ENCODE measurements at regions not wholly inside any gene's neighbourhood (a gene's known extent, or its start where the extent isn't known, plus 50 kb on each side); places are given as distances from the start of the nearest gene placed in this dataset.
A peak's percentile ranks its signal among the peaks of the same experiment; 100 is the strongest.

DNA sequence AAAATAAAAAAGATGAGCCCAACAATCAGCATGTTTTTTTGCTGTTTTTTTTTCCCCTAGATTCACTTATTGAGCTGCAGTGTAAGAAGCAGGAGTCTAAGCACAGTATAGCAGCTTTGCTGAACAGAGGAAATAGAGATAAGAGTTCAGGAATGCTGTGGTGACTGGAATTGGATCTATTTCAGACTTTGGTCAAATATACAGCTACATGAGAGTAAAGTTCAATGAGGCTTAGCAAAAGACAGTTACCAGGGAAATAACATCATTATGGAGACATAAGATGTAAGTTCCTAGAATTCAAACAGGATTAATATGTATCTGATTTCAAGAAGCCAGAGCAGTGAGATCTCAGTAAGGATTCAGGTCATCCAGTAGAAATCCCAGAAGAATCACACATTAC, 613.0 kb downstream of the RPS29 start:
- peaks cover 2% of the 10 kb centered on the region for H3K9me3 Mint-ChIP-seq
- intact Hi-C loops (cut with micrococcal nuclease), result loop anchor here (10.0 kb wide), 1 partner anchor 68 kb away; no protein-coding TSS in a partner anchor
- H3K27me3 Mint-ChIP-seq (ENCODE audit: low read depth), result no peaks in the 10 kb centered on the region
- peaks cover 9% of the 10 kb centered on the region for H3K4me1 Mint-ChIP-seq (ENCODE audit: low read depth)
- no peak overlapping the region for H3K27ac Mint-ChIP-seq
- no peak overlapping the region for H3K4me3 Mint-ChIP-seq (ENCODE audit: low read depth)
- DNase-seq (ENCODE audit: low spot score), result no peak
- H3K36me3 Mint-ChIP-seq (ENCODE audit: low read depth), result no peaks in the 10 kb centered on the region

- no peak for DNase-seq (ENCODE audit: low spot score)
- H3K27me3 Mint-ChIP-seq (ENCODE audit: low read depth), result no peaks in the 10 kb centered on the region
- H3K4me1 Mint-ChIP-seq (ENCODE audit: low read depth), result peaks cover 11% of the 10 kb centered on the region
- H3K9me3 Mint-ChIP-seq, result peaks cover 2% of the 10 kb centered on the region
- no peak overlapping the region for H3K4me3 Mint-ChIP-seq (ENCODE audit: low read depth)
- H3K36me3 Mint-ChIP-seq (ENCODE audit: low read depth), result no peaks in the 10 kb centered on the region
- intact Hi-C loops (cut with micrococcal nuclease), result loop anchor here (10.0 kb wide), 1 partner anchor 66 kb away; no protein-coding TSS in a partner anchor
- peak overlapping the region; percentile 79 for H3K27ac Mint-ChIP-seq
Observed at GRCh38 chr14:48970943-48971342, 615.2 kb downstream of the RPS29 start.

DNA sequence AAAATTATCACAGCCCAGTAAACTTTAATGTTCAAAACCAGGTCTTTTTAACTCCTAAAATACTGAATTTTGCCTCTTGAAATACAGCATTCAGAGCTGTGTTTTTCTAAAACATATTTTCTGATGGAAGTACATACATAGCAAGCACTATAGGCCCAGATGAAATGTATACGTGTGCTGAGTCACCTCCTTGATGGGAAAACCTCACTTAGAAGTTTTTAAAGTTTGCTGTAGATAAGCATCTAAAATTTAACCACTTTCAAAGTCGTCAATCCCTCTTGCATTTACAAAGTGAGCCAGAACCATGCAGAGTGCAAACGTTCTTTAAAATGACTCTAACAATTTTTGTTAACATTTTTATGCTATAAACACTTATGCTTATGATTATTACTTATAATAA, 618.8 kb downstream of the RPS29 start:
- DNase-seq (ENCODE audit: low spot score), result no peak
- intact Hi-C loops (cut with micrococcal nuclease), result no loop called here
- Mint-ChIP-seq H3K27ac (no peak overlapping the region), H3K36me3 (ENCODE audit: low read depth) (no peaks in the 10 kb centered on the region), H3K27me3 (ENCODE audit: low read depth) (no peaks in the 10 kb centered on the region), H3K4me1 (ENCODE audit: low read depth) (peaks cover 11% of the 10 kb centered on the region), H3K9me3 (no peaks in the 10 kb centered on the region), H3K4me3 (ENCODE audit: low read depth) (no peak overlapping the region)

GRCh38 chr14:48963231-48963790, 622.9 kb downstream of the RPS29 start:
- H3K36me3 Mint-ChIP-seq (ENCODE audit: low read depth), result no peaks in the 10 kb centered on the region
- H3K4me3 Mint-ChIP-seq (ENCODE audit: low read depth), result no peak overlapping the region
- no peaks in the 10 kb centered on the region for H3K27me3 Mint-ChIP-seq (ENCODE audit: low read depth)
- no peak overlapping the region for H3K27ac Mint-ChIP-seq
- intact Hi-C loops (cut with micrococcal nuclease), result no loop called here
- no peaks in the 10 kb centered on the region for H3K9me3 Mint-ChIP-seq
- peaks cover 2% of the 10 kb centered on the region for H3K4me1 Mint-ChIP-seq (ENCODE audit: low read depth)
- no peak for DNase-seq (ENCODE audit: low spot score)

DNA sequence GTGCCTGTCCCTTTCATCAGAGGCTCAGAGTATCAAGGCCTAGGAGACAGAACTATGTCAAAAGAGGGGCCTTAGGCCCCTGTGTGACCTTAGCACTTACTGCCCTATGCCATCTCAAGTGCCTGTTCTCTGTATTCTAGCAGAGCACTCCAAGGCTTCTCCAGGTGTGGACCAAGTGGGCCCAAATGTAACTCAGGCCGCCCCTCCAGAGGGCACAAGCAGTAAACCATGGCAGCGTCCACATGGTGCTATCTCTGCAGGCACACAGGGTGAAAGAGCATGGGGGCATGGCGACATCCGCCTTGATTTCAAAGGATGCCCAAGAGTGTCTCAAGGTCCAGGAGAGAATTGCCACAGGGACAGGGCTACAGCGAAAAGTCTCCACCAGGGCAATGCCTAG, 628.7 kb downstream of the RPS29 start:
- H3K27ac Mint-ChIP-seq, result no peak overlapping the region
- no peaks in the 10 kb centered on the region for H3K4me1 Mint-ChIP-seq (ENCODE audit: low read depth)

DNA sequence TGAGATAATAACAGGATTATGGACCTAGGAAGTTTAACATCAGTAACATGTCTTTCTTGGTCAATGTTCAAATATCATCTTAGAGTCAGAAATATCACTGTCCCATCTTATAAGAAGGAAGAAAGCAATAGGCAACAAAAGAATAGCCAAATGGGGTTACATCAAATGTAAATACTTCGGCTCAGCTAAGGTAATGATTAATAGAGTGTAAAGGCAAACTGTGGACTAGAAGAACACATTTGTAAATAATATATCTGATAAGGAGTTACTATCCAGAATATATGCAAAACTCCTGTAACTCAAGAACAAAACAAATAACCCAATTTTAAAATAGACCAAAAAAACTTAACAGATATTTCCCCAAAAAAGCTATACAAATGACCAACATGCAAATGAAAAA, 630.3 kb downstream of the RPS29 start:
- intact Hi-C loops (cut with micrococcal nuclease), result no loop called here
- Mint-ChIP-seq H3K4me3 (ENCODE audit: low read depth) (no peak overlapping the region), H3K27me3 (ENCODE audit: low read depth) (no peaks in the 10 kb centered on the region), H3K36me3 (ENCODE audit: low read depth) (no peaks in the 10 kb centered on the region), H3K9me3 (no peaks in the 10 kb centered on the region), H3K4me1 (ENCODE audit: low read depth) (no peaks in the 10 kb centered on the region), H3K27ac (no peak overlapping the region)
- no peak for DNase-seq (ENCODE audit: low spot score)

More for the DNA sequence above, 628.7 kb downstream of the RPS29 start:
- Mint-ChIP-seq H3K9me3 (no peaks in the 10 kb centered on the region), H3K36me3 (ENCODE audit: low read depth) (no peaks in the 10 kb centered on the region), H3K4me3 (ENCODE audit: low read depth) (no peak overlapping the region), H3K27me3 (ENCODE audit: low read depth) (no peaks in the 10 kb centered on the region)
- no peak for DNase-seq (ENCODE audit: low spot score)
- intact Hi-C loops (cut with micrococcal nuclease), result no loop called here

GRCh38 chr14:48954446-48954845, 631.7 kb downstream of the RPS29 start:
- no peak overlapping the region for H3K4me3 Mint-ChIP-seq (ENCODE audit: low read depth)
- H3K4me1 Mint-ChIP-seq (ENCODE audit: low read depth), result no peaks in the 10 kb centered on the region
- H3K27me3 Mint-ChIP-seq (ENCODE audit: low read depth), result no peaks in the 10 kb centered on the region
- intact Hi-C loops (cut with micrococcal nuclease), result no loop called here
- DNase-seq (ENCODE audit: low spot score), result no peak
- H3K27ac Mint-ChIP-seq, result no peak overlapping the region
- H3K9me3 Mint-ChIP-seq, result no peaks in the 10 kb centered on the region
- H3K36me3 Mint-ChIP-seq (ENCODE audit: low read depth), result no peaks in the 10 kb centered on the region

GRCh38 chr14:48944809-48945208, 641.4 kb downstream of the RPS29 start:
- no peaks in the 10 kb centered on the region for H3K4me1 Mint-ChIP-seq (ENCODE audit: low read depth)
- H3K27ac Mint-ChIP-seq, result no peak overlapping the region
- no peak overlapping the region for H3K4me3 Mint-ChIP-seq (ENCODE audit: low read depth)
- no peaks in the 10 kb centered on the region for H3K27me3 Mint-ChIP-seq (ENCODE audit: low read depth)
- intact Hi-C loops (cut with micrococcal nuclease), result no loop called here
- no peaks in the 10 kb centered on the region for H3K36me3 Mint-ChIP-seq (ENCODE audit: low read depth)
- no peaks in the 10 kb centered on the region for H3K9me3 Mint-ChIP-seq
- no peak for DNase-seq (ENCODE audit: low spot score)

DNA sequence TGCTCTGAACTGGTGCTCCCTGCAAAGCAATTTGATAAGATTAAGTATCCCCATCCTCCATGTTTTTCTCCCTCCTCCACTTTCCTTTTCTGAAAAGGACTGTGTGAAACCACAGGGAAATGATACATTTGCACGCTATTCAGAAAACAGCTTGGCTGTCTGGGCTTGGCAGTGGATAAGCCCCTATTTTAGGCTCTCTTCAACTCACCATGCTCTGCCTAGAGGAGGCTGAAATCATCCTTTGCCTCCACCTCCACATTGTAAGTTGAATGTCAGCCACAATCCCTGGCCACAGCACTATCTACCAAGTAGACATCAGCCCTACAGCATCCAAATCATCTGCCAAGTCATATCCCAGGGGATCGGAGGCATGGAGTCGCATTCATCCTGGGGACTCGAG, 642.3 kb downstream of the RPS29 start:
- H3K9me3 Mint-ChIP-seq, result no peaks in the 10 kb centered on the region
- no peaks in the 10 kb centered on the region for H3K4me1 Mint-ChIP-seq (ENCODE audit: low read depth)
- no peak for DNase-seq (ENCODE audit: low spot score)
- H3K27ac Mint-ChIP-seq, result no peak overlapping the region
- no peaks in the 10 kb centered on the region for H3K27me3 Mint-ChIP-seq (ENCODE audit: low read depth)
- intact Hi-C loops (cut with micrococcal nuclease), result no loop called here
- no peaks in the 10 kb centered on the region for H3K36me3 Mint-ChIP-seq (ENCODE audit: low read depth)
- no peak overlapping the region for H3K4me3 Mint-ChIP-seq (ENCODE audit: low read depth)

DNA sequence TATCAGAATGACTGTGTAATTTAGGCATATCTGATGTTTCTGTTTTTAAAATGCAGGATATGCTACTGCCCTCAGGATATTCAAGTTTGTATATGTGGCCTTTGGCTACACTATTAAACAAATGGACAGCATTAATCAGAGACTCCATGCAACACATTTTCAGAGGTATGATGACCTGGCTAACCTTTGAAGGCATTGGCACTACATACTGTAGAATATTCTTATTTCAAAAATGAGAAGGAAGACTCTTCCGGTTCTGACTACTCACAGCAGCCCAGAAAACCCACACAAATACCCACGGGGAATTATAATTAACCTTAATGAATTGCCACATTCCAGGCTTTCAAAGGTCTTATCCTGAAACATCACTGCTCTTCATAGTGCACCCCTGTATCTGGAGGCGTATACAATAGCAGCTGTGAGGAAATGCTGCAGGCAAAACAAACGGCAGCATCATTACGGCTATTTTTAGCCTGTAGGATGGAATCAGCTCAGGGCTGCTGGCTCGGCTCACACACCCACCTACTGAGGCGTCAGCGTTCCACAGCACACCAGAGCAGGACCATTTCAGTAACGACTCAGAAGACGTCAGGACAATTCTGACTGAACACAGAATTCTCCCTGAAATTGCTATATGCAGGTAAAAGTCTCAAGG, 648.5 kb downstream of the RPS29 start:
- H3K36me3 Mint-ChIP-seq (ENCODE audit: low read depth), result no peaks in the 10 kb centered on the region
- intact Hi-C loops (cut with micrococcal nuclease), result no loop called here

DNA sequence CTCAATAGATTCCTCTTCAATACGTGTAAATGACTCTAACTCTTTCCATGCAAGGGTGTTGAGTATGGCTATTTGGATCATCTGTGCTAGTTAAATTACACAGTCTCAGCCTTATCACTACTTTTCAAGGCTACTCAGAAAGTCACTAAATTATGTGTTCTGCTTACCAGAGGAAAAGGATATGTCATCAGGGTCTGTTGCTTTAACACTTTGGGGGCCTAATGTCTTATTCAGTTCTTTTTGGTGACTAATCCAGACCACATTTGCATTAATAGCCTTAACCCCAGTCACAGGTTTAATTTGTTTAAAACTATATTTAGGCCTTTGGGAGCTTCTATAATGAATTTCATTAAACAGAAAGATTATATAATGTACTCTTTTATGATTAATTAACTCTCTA, 649.3 kb downstream of the RPS29 start:
- no peaks in the 10 kb centered on the region for H3K4me1 Mint-ChIP-seq (ENCODE audit: low read depth)
- intact Hi-C loops (cut with micrococcal nuclease), result no loop called here
- no peaks in the 10 kb centered on the region for H3K36me3 Mint-ChIP-seq (ENCODE audit: low read depth)
- no peak overlapping the region for H3K27ac Mint-ChIP-seq
- no peaks in the 10 kb centered on the region for H3K27me3 Mint-ChIP-seq (ENCODE audit: low read depth)
- no peak overlapping the region for H3K4me3 Mint-ChIP-seq (ENCODE audit: low read depth)
- no peak for DNase-seq (ENCODE audit: low spot score)
- no peaks in the 10 kb centered on the region for H3K9me3 Mint-ChIP-seq

More for the DNA sequence above, 648.5 kb downstream of the RPS29 start:
- H3K27me3 Mint-ChIP-seq (ENCODE audit: low read depth), result no peaks in the 10 kb centered on the region
- no peak for DNase-seq (ENCODE audit: low spot score)
- H3K4me3 Mint-ChIP-seq (ENCODE audit: low read depth), result no peak overlapping the region
- H3K4me1 Mint-ChIP-seq (ENCODE audit: low read depth), result no peaks in the 10 kb centered on the region
- H3K27ac Mint-ChIP-seq, result no peak overlapping the region
- H3K9me3 Mint-ChIP-seq, result no peaks in the 10 kb centered on the region

DNA sequence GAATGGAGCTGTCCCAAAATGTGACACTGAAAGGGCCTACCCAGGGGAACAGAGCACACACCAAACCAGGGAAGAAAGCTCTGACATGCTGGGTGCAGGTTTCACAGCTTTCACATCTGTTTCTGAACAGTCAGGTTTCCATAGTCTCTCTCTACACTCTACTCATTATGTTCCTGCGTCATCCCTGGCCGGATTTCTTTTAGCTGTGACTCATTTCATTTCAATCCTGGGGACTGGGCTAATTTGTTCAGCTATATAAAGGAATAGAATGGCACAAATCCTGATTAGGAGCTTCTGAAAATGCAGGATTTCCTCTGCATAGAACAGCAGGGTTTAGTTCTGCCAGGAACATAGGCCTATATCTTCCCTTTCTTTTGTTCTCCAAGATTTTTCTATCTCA, 649.8 kb downstream of the RPS29 start:
- Mint-ChIP-seq H3K9me3 (no peaks in the 10 kb centered on the region), H3K27ac (no peak overlapping the region), H3K36me3 (ENCODE audit: low read depth) (no peaks in the 10 kb centered on the region), H3K27me3 (ENCODE audit: low read depth) (no peaks in the 10 kb centered on the region), H3K4me1 (ENCODE audit: low read depth) (no peaks in the 10 kb centered on the region), H3K4me3 (ENCODE audit: low read depth) (no peak overlapping the region)
- intact Hi-C loops (cut with micrococcal nuclease), result no loop called here
- no peak for DNase-seq (ENCODE audit: low spot score)

DNA sequence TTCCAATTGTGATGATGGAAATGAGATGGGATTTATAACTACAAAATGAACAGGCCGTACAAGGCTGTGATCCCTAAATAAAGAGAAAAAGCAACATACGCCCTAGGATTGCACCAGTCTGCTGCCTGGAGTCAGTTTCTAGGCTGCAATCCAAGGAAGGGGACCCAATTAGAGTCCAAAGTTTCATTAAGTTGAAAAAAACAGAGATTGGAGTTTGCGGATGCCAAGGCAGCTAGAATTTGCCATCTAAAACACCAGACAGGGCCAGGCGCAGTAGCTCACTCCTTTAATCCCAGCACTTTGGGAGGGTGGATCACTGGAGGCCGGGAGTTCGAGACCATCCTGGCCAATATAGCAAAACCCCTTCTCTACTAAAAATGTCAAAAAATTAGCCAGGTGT, 661.0 kb downstream of the RPS29 start:
- Mint-ChIP-seq H3K9me3 (no peaks in the 10 kb centered on the region), H3K27ac (no peak overlapping the region), H3K36me3 (ENCODE audit: low read depth) (no peaks in the 10 kb centered on the region), H3K27me3 (ENCODE audit: low read depth) (no peaks in the 10 kb centered on the region), H3K4me3 (ENCODE audit: low read depth) (no peak overlapping the region), H3K4me1 (ENCODE audit: low read depth) (no peaks in the 10 kb centered on the region)
- intact Hi-C loops (cut with micrococcal nuclease), result no loop called here
- no peak for DNase-seq (ENCODE audit: low spot score)
